ENCODE measurements at regions not wholly inside any gene's neighbourhood (a gene's known extent, or its start where the extent isn't known, plus 50 kb on each side); places are given as distances from the start of the nearest gene placed in this dataset.
"Not testable (repeated sequence)": the region's sequence is repeated elsewhere in the genome, so short reads cannot be mapped to it uniquely, and the experiment has no call there.

GRCh38 chr7:46100521-46100920, 179.4 kb upstream of the IGFBP3 start:
- ChIA-PET POLR2A (no interaction called here), CTCF (no interaction called here)
- TF ChIP-seq FOXM1 (IDR thresholded peaks at IDR 0.05; ENCODE audit: borderline replicate concordance): no peak
- TF ChIP-seq FOXA1 (IDR thresholded peaks at IDR 0.05): no peak
- no peak for TF ChIP-seq LEF1 (IDR thresholded peaks at IDR 0.05; ENCODE audit: borderline replicate concordance)
- TF ChIP-seq L3MBTL2 (conservative IDR thresholded peaks at IDR 0.05): no peak
- no peak for DNase-seq (ENCODE audit: extremely low spot score)

GRCh38 chr7:46099076-46099475, 178.0 kb upstream of the IGFBP3 start:
- no peak for TF ChIP-seq BHLHE40 (IDR thresholded peaks at IDR 0.05; ENCODE audit: borderline replicate concordance)
- TF ChIP-seq CTBP1 (IDR thresholded peaks at IDR 0.05; ENCODE audit: borderline replicate concordance): no peak
- TF ChIP-seq, protein P1, sequence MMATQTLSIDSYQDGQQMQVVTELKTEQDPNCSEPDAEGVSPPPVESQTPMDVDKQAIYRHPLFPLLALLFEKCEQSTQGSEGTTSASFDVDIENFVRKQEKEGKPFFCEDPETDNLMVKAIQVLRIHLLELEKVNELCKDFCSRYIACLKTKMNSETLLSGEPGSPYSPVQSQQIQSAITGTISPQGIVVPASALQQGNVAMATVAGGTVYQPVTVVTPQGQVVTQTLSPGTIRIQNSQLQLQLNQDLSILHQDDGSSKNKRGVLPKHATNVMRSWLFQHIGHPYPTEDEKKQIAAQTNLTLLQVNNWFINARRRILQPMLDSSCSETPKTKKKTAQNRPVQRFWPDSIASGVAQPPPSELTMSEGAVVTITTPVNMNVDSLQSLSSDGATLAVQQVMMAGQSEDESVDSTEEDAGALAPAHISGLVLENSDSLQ (IDR thresholded peaks at IDR 0.05): no peak
- no peak for TF ChIP-seq FOXK2 (IDR thresholded peaks at IDR 0.05)
- no peak for TF ChIP-seq ZNF384 (IDR thresholded peaks at IDR 0.05)
- TF ChIP-seq LEF1 (IDR thresholded peaks at IDR 0.05; ENCODE audit: borderline replicate concordance): no peak
- no peak for TF ChIP-seq L3MBTL2 (conservative IDR thresholded peaks at IDR 0.05)
- ChIA-PET POLR2A (no interaction called here), CTCF (no interaction called here)
- DNase-seq (ENCODE audit: extremely low spot score): no peak

DNA sequence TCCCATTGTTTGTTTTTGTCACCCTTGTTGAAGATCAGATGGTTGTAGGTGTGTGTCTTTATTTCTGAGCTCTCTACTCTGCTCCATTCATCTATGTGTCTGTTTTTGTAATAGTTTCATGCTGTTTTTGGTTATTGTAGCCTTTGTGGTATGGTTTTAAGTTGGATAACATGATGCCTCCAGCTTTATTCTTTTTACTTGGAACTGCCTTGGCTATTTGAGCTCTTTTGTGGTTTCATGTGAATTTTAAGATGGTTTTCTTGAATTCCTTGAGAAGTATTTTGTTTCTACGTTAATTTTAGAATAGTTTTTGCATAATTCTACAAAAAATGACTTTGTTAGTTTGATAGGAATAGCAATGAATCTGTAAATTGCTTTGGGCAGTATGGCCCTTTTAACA, 170.0 kb upstream of the IGFBP3 start:
- ChIA-PET POLR2A (no interaction called here), CTCF (no interaction called here)
- no peak for TF ChIP-seq TARDBP (IDR thresholded peaks at IDR 0.05)
- TF ChIP-seq FOXK2 (IDR thresholded peaks at IDR 0.05): no peak
- TF ChIP-seq ARNT (IDR thresholded peaks at IDR 0.05): no peak
- no peak for TF ChIP-seq FOXA1 (IDR thresholded peaks at IDR 0.05)
- no peak for TF ChIP-seq ZNF384 (IDR thresholded peaks at IDR 0.05)
- no peak for TF ChIP-seq L3MBTL2 (conservative IDR thresholded peaks at IDR 0.05)
- TF ChIP-seq, protein P1 (IDR thresholded peaks at IDR 0.05): no peak
- TF ChIP-seq SP1 (IDR thresholded peaks at IDR 0.05): no peak
- TF ChIP-seq CTBP1 (IDR thresholded peaks at IDR 0.05; ENCODE audit: borderline replicate concordance): no peak
- DNase-seq (ENCODE audit: extremely low spot score): no peak

DNA sequence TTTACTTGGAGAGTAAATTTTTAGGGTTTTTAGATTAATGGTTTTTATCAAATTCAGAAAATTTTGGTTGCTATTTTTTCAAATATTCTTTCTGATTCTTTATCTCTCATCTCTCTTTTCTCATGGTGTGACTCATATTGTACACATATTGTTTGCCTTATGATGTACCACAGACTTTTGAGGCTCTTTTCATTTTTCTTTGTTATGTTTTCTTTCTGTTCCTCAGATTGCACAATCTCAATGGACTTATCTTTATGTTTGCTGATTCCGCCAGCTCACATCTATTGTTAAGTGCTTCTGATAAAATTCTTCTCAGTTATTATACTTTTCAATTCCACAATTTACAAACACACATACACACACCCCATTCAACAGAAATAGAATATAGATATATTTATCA, 168.2 kb upstream of the IGFBP3 start:
- CTCF ChIA-PET: no interaction called here
- DNase-seq (ENCODE audit: extremely low spot score): no peak
- POLR2A ChIA-PET: no interaction called here
- no peak for TF ChIP-seq FOXK2 (IDR thresholded peaks at IDR 0.05)
- TF ChIP-seq NFRKB (IDR thresholded peaks at IDR 0.05): no peak
- TF ChIP-seq FOXM1 (IDR thresholded peaks at IDR 0.05; ENCODE audit: borderline replicate concordance): no peak
- no peak for TF ChIP-seq SUZ12 (IDR thresholded peaks at IDR 0.05)
- no peak for TF ChIP-seq L3MBTL2 (conservative IDR thresholded peaks at IDR 0.05)
- TF ChIP-seq ZNF384 (IDR thresholded peaks at IDR 0.05): no peak

GRCh38 chr7:46088486-46088885, 167.4 kb upstream of the IGFBP3 start:
- CTCF ChIA-PET; DNase-seq (ENCODE audit: extremely low spot score); POLR2A ChIA-PET: not testable (repeated sequence)

DNA sequence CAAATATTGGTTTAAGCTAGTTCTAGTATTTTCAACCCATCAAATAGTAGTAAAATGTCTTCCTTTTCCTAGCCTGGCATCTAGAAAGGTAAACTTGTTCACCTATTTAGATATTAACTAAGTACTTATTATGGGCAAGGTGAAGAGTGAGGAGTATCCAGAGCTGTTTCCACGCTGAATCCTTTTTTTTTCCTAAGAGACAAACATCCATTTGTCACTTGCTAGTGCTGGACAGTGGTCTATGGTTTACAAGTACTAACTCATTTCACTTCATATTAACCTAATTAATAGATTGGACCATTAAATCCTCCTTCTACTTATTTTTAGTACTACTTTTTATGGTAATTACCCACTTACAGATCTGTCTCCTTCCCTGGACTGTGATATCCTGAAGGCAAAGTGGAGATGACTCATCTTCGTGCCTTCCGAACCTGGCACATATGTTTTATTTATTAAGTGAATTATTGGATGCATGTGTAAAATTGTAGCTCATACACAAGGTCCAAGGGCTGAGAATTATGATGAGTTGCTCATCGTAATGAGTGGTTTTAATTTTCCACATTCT, 159.6 kb upstream of the IGFBP3 start:
- CTCF ChIA-PET: no interaction called here
- no peak for DNase-seq (ENCODE audit: extremely low spot score)
- no peak for TF ChIP-seq ZNF384 (IDR thresholded peaks at IDR 0.05)
- TF ChIP-seq FOXK2 (IDR thresholded peaks at IDR 0.05): no peak
- no peak for TF ChIP-seq FOXM1 (IDR thresholded peaks at IDR 0.05; ENCODE audit: borderline replicate concordance)
- TF ChIP-seq NFRKB (IDR thresholded peaks at IDR 0.05): no peak
- no peak for TF ChIP-seq ARNT (IDR thresholded peaks at IDR 0.05)
- POLR2A ChIA-PET: no interaction called here

GRCh38 chr7:46079421-46079820, 158.3 kb upstream of the IGFBP3 start:
- ChIA-PET POLR2A (no interaction called here), CTCF (no interaction called here)
- DNase-seq (ENCODE audit: extremely low spot score): no peak
- TF ChIP-seq HDGF (IDR thresholded peaks at IDR 0.05; ENCODE audit: borderline replicate concordance): no peak
- no peak for TF ChIP-seq ARNT (IDR thresholded peaks at IDR 0.05)
- no peak for TF ChIP-seq SUZ12 (IDR thresholded peaks at IDR 0.05)
- no peak for TF ChIP-seq FOXK2 (IDR thresholded peaks at IDR 0.05)
- no peak for TF ChIP-seq FOXM1 (IDR thresholded peaks at IDR 0.05; ENCODE audit: borderline replicate concordance)
- TF ChIP-seq L3MBTL2 (conservative IDR thresholded peaks at IDR 0.05): no peak
- TF ChIP-seq BHLHE40 (IDR thresholded peaks at IDR 0.05; ENCODE audit: borderline replicate concordance): no peak
- no peak for TF ChIP-seq TARDBP (IDR thresholded peaks at IDR 0.05)
- no peak for TF ChIP-seq FOXA1 (IDR thresholded peaks at IDR 0.05)
- TF ChIP-seq ELF4 (IDR thresholded peaks at IDR 0.05): no peak
- TF ChIP-seq LEF1 (IDR thresholded peaks at IDR 0.05; ENCODE audit: borderline replicate concordance): no peak
- no peak for TF ChIP-seq CTBP1 (IDR thresholded peaks at IDR 0.05; ENCODE audit: borderline replicate concordance)
- TF ChIP-seq, protein P1 (IDR thresholded peaks at IDR 0.05): no peak
- TF ChIP-seq ZNF384 (IDR thresholded peaks at IDR 0.05): no peak
- no peak for TF ChIP-seq SP1 (IDR thresholded peaks at IDR 0.05)
- no peak for TF ChIP-seq NFRKB (IDR thresholded peaks at IDR 0.05)

All from HEK293T (cell line).